Adipocyte (in vitro differentiated cells): ENCODE measurements at regions not wholly inside any gene's neighbourhood (a gene's known extent, or its start where the extent isn't known, plus 50 kb on each side); places are given as distances from the start of the nearest gene placed in this dataset.
"Not testable (repeated sequence)": the region's sequence is repeated elsewhere in the genome, so short reads cannot be mapped to it uniquely, and the experiment has no call there.

Experiments
- DNase-seq: peaks from one replicate; pipeline ENCODE4 v3.0.0-alpha.2; 2015; ENCODE audit warnings: low read depth
- H3K27me3 ChIP-seq: replicated peaks from 2 replicates; pipeline ENCODE4 v1.7.0; 2013; ENCODE audit warnings: mild to moderate bottlenecking, low read length, moderate library complexity; ENCODE audit not compliant: control insufficient read depth, insufficient read depth
- H3K36me3 ChIP-seq: 2 replicates; pipeline ENCODE4 v1.7.0; 2013; ENCODE audit warnings: low read length, mild to moderate bottlenecking, moderate library complexity; ENCODE audit not compliant: control insufficient read depth, insufficient read depth, severe bottlenecking
- H3K4me1 ChIP-seq: 2 replicates; pipeline ENCODE4 v1.7.0; 2013; ENCODE audit warnings: mild to moderate bottlenecking, low read length, moderate library complexity; ENCODE audit not compliant: control insufficient read depth, insufficient read depth
- H3K4me3 ChIP-seq: 2 replicates; pipeline ENCODE4 v1.7.0; 2013; ENCODE audit warnings: mild to moderate bottlenecking, low read length, moderate library complexity
- H3K9ac ChIP-seq: 2 replicates; pipeline ENCODE4 v1.7.0; 2013; ENCODE audit warnings: mild to moderate bottlenecking, low read length, moderate library complexity
- H3K9me3 ChIP-seq: 2 replicates; pipeline ENCODE4 v1.7.0; 2013; ENCODE audit warnings: mild to moderate bottlenecking, low read length, moderate library complexity; ENCODE audit not compliant: control insufficient read depth

DNA sequence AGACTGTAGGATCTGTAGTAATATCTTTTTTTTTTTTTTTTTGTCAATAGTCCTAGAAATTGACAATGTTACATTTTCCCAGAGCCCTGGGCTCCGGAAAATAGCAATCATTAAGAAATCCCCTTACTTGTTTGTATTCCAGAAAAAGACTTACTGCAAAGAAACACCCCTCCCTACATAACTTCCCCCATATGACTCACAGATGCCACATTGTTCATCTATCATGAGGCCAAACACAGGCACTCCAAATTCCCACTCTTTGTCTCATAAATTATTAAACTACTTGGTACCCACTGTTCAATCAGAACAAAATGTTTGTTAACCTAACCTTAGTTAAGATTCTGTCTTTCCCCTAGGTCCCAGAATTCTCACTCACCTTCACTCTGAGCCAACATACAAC, 53.5 kb downstream of the TEX51 start:
- H3K4me1 ChIP-seq, result no peaks in the 10 kb centered on the region
- no peak overlapping the region for H3K9ac ChIP-seq
- no peaks in the 10 kb centered on the region for H3K36me3 ChIP-seq
- H3K27me3 ChIP-seq, result peaks cover 14% of the 10 kb centered on the region
- no peak for DNase-seq
- H3K4me3 ChIP-seq, result no peak overlapping the region
- H3K9me3 ChIP-seq, result peaks cover 5% of the 10 kb centered on the region

DNA sequence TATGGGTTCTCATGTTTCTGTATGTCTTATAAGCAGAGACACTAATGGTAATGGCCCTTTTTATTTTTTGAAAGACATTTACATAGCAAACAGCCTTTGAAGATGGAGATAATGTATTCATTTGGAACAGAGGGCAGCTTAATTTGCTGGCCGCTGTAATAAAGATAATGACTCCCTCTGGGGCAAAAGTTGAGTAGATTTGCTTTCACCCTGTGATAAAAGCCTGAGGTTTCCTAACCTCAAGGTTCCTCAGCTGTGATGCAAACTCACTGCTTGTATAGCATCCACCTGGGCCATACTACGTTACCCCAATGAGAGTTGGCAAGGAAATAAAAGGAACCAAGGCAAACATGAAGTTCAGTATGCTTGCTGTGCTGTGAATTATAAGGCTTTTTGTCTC, 54.8 kb downstream of the TEX51 start:
- Histone ChIP-seq H3K36me3 (no peaks in the 10 kb centered on the region), H3K27me3 (peaks cover 8% of the 10 kb centered on the region), H3K9ac (no peak overlapping the region), H3K4me1 (no peaks in the 10 kb centered on the region), H3K4me3 (no peak overlapping the region), H3K9me3 (peaks cover 5% of the 10 kb centered on the region)
- no peak for DNase-seq

DNA sequence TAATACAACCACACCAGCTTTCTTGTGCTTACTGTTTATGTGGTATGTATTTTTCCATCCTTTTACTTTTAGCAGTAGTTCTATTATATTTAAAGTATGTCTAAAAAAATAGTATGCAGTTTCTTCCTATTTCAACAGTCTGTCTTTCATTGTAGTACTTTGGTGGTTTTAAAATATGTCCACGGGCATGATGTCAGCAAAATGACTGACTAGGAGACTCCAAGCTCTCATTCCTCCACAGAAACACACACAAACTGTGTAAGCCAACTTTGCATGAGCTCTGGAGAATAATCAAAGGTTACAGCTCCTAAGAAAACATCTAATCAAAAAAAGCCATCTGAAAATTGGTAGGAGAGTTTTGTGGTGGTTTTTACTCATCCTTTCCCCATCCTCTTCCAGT, 56.1 kb downstream of the TEX51 start:
- peak; percentile 8 for DNase-seq
- no peaks in the 10 kb centered on the region for H3K36me3 ChIP-seq
- no peaks in the 10 kb centered on the region for H3K4me1 ChIP-seq
- no peak overlapping the region for H3K9ac ChIP-seq
- H3K27me3 ChIP-seq, result peaks cover 4% of the 10 kb centered on the region
- H3K4me3 ChIP-seq, result no peak overlapping the region
- H3K9me3 ChIP-seq, result peaks cover 7% of the 10 kb centered on the region

DNA sequence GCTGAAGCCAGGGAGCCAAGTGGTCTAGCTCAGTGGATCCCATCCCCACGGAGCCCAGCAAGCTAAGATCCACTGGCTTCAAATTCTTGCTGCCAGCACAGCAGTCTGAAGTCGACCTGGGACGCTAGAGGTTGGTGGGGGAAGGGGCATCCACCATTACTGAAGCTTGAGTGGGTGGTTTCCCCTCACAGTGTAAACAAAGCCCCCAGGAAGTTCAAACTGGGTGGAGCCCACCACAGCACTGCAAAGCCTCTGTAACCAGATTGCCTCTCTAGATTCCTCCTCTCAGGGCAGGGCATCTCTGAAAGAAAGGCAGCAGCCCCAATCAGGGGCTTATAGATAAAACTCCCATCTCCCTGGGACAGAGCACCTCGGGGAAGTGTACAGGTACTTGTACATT, 58.1 kb downstream of the TEX51 start:
- not testable (repeated sequence) for H3K4me1 ChIP-seq, H3K9ac ChIP-seq, H3K36me3 ChIP-seq, H3K27me3 ChIP-seq, H3K4me3 ChIP-seq, DNase-seq
- H3K9me3 ChIP-seq, result peaks cover 11% of the 10 kb centered on the region

DNA sequence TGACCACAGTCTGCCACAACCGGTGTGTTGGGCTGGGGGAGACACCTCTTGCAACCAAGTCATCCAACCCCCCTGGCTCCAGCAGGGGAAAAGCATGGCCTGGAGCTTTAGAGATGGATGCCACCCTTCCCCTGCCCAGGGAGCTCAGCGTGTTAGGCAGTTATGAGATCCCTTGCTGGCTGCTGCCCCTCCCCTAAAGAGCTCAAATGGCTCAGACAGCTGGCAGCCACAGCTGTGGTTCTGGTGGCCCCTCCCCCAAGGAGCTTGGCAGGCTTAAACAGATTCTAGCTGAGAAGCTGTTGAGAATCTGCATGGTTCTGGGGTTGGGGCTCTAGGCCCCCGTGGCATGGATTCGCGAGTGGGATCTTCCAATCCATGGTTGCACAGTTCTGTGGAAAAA, 64.7 kb downstream of the TEX51 start:
- peaks cover 13% of the 10 kb centered on the region for H3K27me3 ChIP-seq
- H3K9ac ChIP-seq, result no peak overlapping the region
- DNase-seq, result no peak
- no peaks in the 10 kb centered on the region for H3K36me3 ChIP-seq
- no peaks in the 10 kb centered on the region for H3K4me1 ChIP-seq
- no peak overlapping the region for H3K4me3 ChIP-seq
- H3K9me3 ChIP-seq, result peaks cover 18% of the 10 kb centered on the region

DNA sequence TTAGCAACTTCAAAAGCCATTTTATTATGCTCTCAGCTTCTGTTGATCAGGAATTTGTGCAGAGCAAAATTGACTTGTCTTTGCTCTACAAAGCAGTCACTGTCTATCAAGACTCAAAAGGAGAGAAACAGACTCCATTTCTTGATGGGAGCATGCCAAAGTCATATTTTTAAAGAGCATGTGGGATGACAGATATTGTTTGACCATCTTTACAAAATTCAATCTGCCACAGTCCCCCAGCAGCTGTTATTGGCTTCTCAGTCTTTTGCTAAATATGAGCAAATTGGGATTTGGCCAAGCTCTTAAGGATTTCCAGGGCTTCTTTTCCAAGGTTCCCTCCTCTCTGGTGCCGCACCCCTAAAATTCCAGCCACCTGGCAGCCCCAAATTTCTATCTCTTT, 67.9 kb downstream of the TEX51 start:
- H3K4me1 ChIP-seq, result no peaks in the 10 kb centered on the region
- no peaks in the 10 kb centered on the region for H3K36me3 ChIP-seq
- H3K9ac ChIP-seq, result no peak overlapping the region
- peaks cover 41% of the 10 kb centered on the region for H3K27me3 ChIP-seq
- DNase-seq, result no peak
- peaks cover 12% of the 10 kb centered on the region for H3K9me3 ChIP-seq
- H3K4me3 ChIP-seq, result no peak overlapping the region

DNA sequence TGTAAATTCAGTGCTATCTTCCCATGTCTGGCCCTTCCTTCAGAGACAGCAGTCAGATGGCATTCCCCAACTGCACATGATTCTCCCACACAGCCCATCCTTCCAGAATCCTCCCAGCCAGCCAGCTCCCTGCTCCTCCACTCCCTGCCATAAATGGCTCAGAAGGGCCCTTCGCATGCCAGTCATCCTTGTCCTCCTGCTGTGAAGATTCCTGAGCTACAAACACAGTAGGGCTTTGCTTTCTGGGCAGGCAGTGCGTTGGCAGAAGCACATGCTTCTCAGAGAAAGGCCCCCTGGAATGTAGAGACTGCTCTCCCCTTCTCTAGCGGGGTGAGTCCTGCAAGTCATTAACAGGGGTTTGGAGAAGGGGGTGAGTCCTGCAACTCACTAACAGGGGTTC, 71.9 kb downstream of the TEX51 start:
- Histone ChIP-seq H3K4me3 (no peak overlapping the region), H3K4me1 (peaks cover 4% of the 10 kb centered on the region), H3K9ac (no peak overlapping the region), H3K9me3 (peaks cover 10% of the 10 kb centered on the region), H3K36me3 (no peaks in the 10 kb centered on the region), H3K27me3 (peaks cover 66% of the 10 kb centered on the region)
- no peak for DNase-seq

DNA sequence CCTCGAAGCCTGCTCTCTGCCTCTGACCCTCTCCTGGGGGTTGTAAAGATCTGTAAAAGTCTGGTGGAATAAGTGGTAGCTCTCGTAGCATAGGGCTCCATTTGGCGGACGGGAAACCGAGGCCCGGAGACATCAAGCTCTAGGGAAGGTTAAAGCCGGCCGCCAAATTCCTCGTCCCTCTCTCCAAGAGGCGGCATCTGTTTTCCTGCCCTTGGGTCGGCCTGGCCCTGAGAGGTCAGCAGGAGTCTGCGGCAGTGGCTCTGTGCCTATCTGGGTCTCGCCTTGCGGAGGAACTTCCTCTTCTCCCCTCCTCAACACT, 72.4 kb downstream of the TEX51 start:
- H3K4me1 ChIP-seq, result peaks cover 8% of the 10 kb centered on the region
- H3K9ac ChIP-seq, result no peak overlapping the region
- H3K9me3 ChIP-seq, result peaks cover 4% of the 10 kb centered on the region
- H3K4me3 ChIP-seq, result no peak overlapping the region
- no peaks in the 10 kb centered on the region for H3K36me3 ChIP-seq
- no peak for DNase-seq
- H3K27me3 ChIP-seq, result peaks cover 66% of the 10 kb centered on the region

DNA sequence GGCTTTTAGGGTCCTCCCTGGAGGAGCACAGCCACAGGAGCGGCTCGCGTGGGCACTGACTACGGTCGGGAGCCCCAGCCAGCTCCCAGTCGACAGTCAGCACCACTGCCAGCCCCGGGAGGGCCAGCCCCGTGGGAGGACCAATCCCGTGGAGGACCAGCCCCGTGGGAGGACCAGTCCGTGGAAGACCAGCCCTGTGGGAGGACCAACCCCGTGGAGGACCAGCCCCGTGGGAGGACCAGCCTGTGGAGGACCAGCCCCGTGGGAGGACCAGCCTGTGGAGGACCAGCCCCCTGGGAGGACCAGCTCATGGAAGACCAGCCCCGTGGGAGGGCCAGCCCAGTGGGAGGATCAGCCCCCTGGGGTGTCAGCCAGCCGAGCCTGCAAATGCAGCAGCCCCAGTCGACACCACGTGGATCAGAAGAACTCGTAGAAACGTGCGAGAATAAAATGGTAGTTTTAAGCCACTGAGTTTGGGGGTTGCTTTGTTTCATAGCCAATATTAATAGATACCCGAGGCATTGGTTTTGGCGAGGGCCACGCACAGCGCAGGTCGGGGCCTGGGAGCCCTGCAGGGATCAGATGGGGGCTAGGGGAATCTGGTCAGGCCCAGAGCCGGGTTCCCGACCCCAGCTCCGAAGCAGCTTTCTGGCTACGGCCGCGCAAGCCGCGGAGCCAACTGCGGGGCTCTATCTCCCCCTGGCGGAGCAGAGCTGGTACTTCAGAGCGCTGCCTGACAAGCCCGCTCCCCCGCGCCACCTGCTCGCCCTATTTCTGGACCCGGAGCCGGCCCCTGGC, 73.0 kb downstream of the TEX51 start:
- Histone ChIP-seq H3K36me3 (no peaks in the 10 kb centered on the region), H3K27me3 (peaks cover 66% of the 10 kb centered on the region), H3K4me3 (peak overlapping the region; percentile 76), H3K4me1 (peaks cover 9% of the 10 kb centered on the region), H3K9me3 (no peaks in the 10 kb centered on the region), H3K9ac (peak overlapping the region; percentile 72)
- peak; percentile 87 for DNase-seq

DNA sequence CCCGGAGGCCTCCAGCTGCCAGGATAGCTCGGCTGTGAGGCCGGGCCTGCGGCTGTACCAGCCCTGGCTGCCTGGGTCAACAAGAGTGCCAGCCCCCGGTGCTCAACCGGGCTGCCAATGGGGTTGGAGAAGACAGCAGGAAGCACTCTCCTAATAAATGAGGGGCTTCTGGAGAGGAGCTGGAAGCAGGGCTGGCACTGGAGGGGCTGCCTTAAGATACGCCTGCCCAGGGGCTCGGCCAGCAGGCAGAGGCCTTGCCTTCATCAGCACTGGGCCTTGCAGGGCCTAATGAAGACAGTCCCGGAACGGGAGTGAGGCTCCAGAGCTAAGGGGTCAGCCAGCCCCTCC, 73.6 kb downstream of the TEX51 start:
- peaks cover 9% of the 10 kb centered on the region for H3K4me1 ChIP-seq
- H3K9ac ChIP-seq, result no peak overlapping the region
- H3K27me3 ChIP-seq, result peaks cover 62% of the 10 kb centered on the region
- H3K4me3 ChIP-seq, result peak overlapping the region; percentile 76
- no peaks in the 10 kb centered on the region for H3K36me3 ChIP-seq
- DNase-seq, result no peak
- H3K9me3 ChIP-seq, result no peaks in the 10 kb centered on the region

DNA sequence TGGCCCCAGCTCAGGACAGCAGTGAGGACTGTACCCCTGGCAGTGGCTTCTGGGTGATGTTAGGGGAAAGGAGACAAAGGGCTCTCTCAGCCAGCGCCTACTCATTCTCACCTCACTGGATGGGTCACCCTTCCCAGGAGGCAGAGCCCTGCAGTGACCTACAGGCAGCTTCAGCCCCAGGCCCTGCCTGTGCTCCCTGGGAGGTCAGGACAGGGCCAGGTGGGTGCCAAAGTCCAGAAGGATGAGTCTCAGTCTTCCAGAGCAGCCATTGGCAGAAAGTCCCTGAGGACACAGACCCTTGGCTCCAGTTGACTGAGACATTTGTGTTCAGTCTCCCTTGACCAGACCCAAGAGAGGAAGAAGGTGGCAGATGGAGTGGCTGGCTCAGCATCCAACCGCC, 75.1 kb downstream of the TEX51 start:
- Histone ChIP-seq H3K4me3 (no peak overlapping the region), H3K36me3 (no peaks in the 10 kb centered on the region), H3K9ac (no peak overlapping the region), H3K4me1 (peaks cover 9% of the 10 kb centered on the region), H3K9me3 (no peaks in the 10 kb centered on the region), H3K27me3 (peaks cover 56% of the 10 kb centered on the region)
- no peak for DNase-seq
